SK-N-SH (cell line): ENCODE measurements at regions not wholly inside any gene's neighbourhood (a gene's known extent, or its start where the extent isn't known, plus 50 kb on each side); places are given as distances from the start of the nearest gene placed in this dataset.

Source experiments
- CTCF ChIA-PET: fragments of 300-600, 350-600 bp; formaldehyde crosslinking; extraction: SDS; loops from one replicate; lab custom pipeline; 2021; lab: Yijun Ruan, JAX
- POLR2A ChIA-PET: fragments of 350-600 bp; sonication (Branson Sonifier 250); formaldehyde crosslinking; extraction: SDS; loops from one replicate; lab custom pipeline; 2020; ENCODE audit warnings: antibody characterized with exemption, inconsistent platforms; lab: Yijun Ruan, JAX
- DNase-seq: peaks from one replicate; pipeline ENCODE4 v3.0.0; 2012
- H2AFZ ChIP-seq: fragments of 200-600 bp; sonication (generic); 2 replicates; pipeline ENCODE4 v1.8.1; 2016; ENCODE audit warnings: antibody characterized with exemption, mild to moderate bottlenecking, low read depth
- H3F3A ChIP-seq: fragments of 200-600 bp; sonication (generic); replicated peaks from 2 replicates; pipeline ENCODE3; 2016; ENCODE audit warnings: antibody characterized with exemption, mild to moderate bottlenecking; ENCODE audit not compliant: insufficient read depth
- H3K27ac ChIP-seq, 2 experiments: fragments of 200-500 bp in 1 of 2; fragments of 200-600 bp in 1 of 2; sonication (Bioruptor generic) in 1 of 2; sonication (generic), shearing (Covaris generic) in 1 of 2; 2 replicates each; pipeline versions ENCODE4 v1.5.1 to v1.6.1; 2014 to 2016; ENCODE audit warnings: low read depth in 2 of 2, inconsistent platforms in 1 of 2, low read length in 1 of 2, mild to moderate bottlenecking in 1 of 2, mixed read lengths in 1 of 2
- H3K27me3 ChIP-seq: fragments of 200-600 bp; sonication (generic), shearing (Covaris generic); 2 replicates; pipeline ENCODE4 v1.6.1; 2016; ENCODE audit warnings: mixed run types; ENCODE audit not compliant: insufficient read depth
- H3K36me3 ChIP-seq, 2 experiments: fragments of 200-500 bp in 1 of 2; fragments of 200-600 bp in 1 of 2; sonication (Bioruptor generic) in 1 of 2; sonication (generic) in 1 of 2; replicated peaks in 1 of 2; 2 replicates each; pipeline versions ENCODE3 to v1.5.1; 2014 to 2016; ENCODE audit warnings: low read length in 1 of 2, mild to moderate bottlenecking in 1 of 2; ENCODE audit not compliant: insufficient read depth in 2 of 2, control insufficient read depth in 1 of 2
- H3K4me1 ChIP-seq, 2 experiments: fragments of 200-500 bp in 1 of 2; fragments of 200-600 bp in 1 of 2; sonication (Bioruptor generic) in 1 of 2; sonication (generic), shearing (Covaris generic) in 1 of 2; 2 replicates each; pipeline versions ENCODE4 v1.5.1 to v1.6.1; 2014 to 2016; ENCODE audit warnings: low read depth in 1 of 2, low read length in 1 of 2, mixed run types in 1 of 2; ENCODE audit not compliant: insufficient read depth in 2 of 2, control insufficient read depth in 1 of 2
- H3K4me2 ChIP-seq: fragments of 200-600 bp; sonication (generic), shearing (Covaris generic); 2 replicates; pipeline ENCODE4 v1.6.1; 2017; ENCODE audit warnings: mixed run types
- H3K4me3 ChIP-seq, 2 experiments: fragments of 200-500 bp in 1 of 2; fragments of 200-600 bp in 1 of 2; sonication (Bioruptor generic) in 1 of 2; sonication (generic), shearing (Covaris generic) in 1 of 2; 2 replicates each; pipeline versions ENCODE4 v1.5.1 to v1.8.1; 2014 to 2016; ENCODE audit warnings: low read depth in 2 of 2, inconsistent platforms in 1 of 2, low read length in 1 of 2, mild to moderate bottlenecking in 1 of 2, mixed read lengths in 1 of 2, moderate library complexity in 1 of 2
- H3K79me2 ChIP-seq: fragments of 200-600 bp; sonication (generic); 2 replicates; pipeline ENCODE4 v1.8.1; 2017; ENCODE audit warnings: mild to moderate bottlenecking; ENCODE audit not compliant: insufficient read depth
- H3K9ac ChIP-seq: fragments of 200-600 bp; sonication (generic); 2 replicates; pipeline ENCODE4 v1.6.1; 2017; ENCODE audit warnings: mixed run types
- H3K9me2 ChIP-seq: fragments of 200-600 bp; sonication (generic); 2 replicates; pipeline ENCODE4 v1.6.1; 2017; ENCODE audit warnings: mixed run types
- H3K9me3 ChIP-seq: fragments of 200-600 bp; sonication (generic); 2 replicates; pipeline ENCODE4 v1.6.1; 2017; ENCODE audit warnings: mixed run types, mild to moderate bottlenecking, moderate library complexity
- H4K20me1 ChIP-seq: fragments of 200-600 bp; sonication (generic); 2 replicates; pipeline ENCODE4 v1.6.1; 2017; ENCODE audit warnings: mild to moderate bottlenecking, mixed run types; ENCODE audit not compliant: insufficient read depth
- CHD2 ChIP-seq: fragments of 150-350 bp; IDR thresholded peaks from 2 replicates; pipeline ENCODE4 v1.6.1; 2018; ENCODE audit warnings: low read length; ENCODE audit not compliant: partially characterized antibody
- FOSL2 ChIP-seq: IDR thresholded peaks from 2 replicates; pipeline ENCODE4 v1.4.0; 2012; ENCODE audit warnings: low read depth, mild to moderate bottlenecking, moderate library complexity, borderline replicate concordance
- FOXJ3 ChIP-seq: sonication (generic); formaldehyde crosslinking; IDR thresholded peaks from 2 replicates; pipeline ENCODE4 v1.5.1; 2020; ENCODE audit warnings: mild to moderate bottlenecking, missing genetic modification reagents
- GABPA ChIP-seq: IDR thresholded peaks from 2 replicates; pipeline ENCODE4 v1.4.0; 2012; ENCODE audit warnings: low read depth, mild to moderate bottlenecking
- GATA2 ChIP-seq: sonication (generic); formaldehyde crosslinking; IDR thresholded peaks from 2 replicates; pipeline ENCODE4 v1.5.0; 2020; ENCODE audit warnings: mild to moderate bottlenecking, missing genetic modification reagents
- MXI1 ChIP-seq: IDR thresholded peaks from 2 replicates; pipeline ENCODE4 v1.6.1; 2012; ENCODE audit warnings: mild to moderate bottlenecking, low read depth, low read length, improper control_type of control experiment
- NFIC ChIP-seq: IDR thresholded peaks from 2 replicates; pipeline ENCODE4 v1.4.0; 2012; ENCODE audit warnings: borderline replicate concordance
- NRF1 ChIP-seq: IDR thresholded peaks from 2 replicates; pipeline ENCODE4 v1.6.1; 2012; ENCODE audit warnings: low read depth, mild to moderate bottlenecking, low read length
- POLR2AphosphoS5 ChIP-seq: IDR thresholded peaks from 2 replicates; pipeline ENCODE4 v1.6.1; 2012; ENCODE audit warnings: low read depth, low read length
- RAD21 ChIP-seq: IDR thresholded peaks from 2 replicates; pipeline ENCODE4 v1.6.1; 2012; ENCODE audit warnings: mild to moderate bottlenecking, low read length
- RFX5 ChIP-seq: IDR thresholded peaks from 2 replicates; pipeline ENCODE4 v1.6.1; 2012; ENCODE audit warnings: mild to moderate bottlenecking, improper control_type of control experiment, low read length
- RXRA ChIP-seq: IDR thresholded peaks from 2 replicates; pipeline ENCODE4 v1.4.0; 2012; ENCODE audit warnings: low read depth, mild to moderate bottlenecking, borderline replicate concordance
- SMC3 ChIP-seq: IDR thresholded peaks from 2 replicates; pipeline ENCODE4 v1.6.1; 2012; ENCODE audit warnings: low read depth, low read length, improper control_type of control experiment
- TCF12 ChIP-seq: IDR thresholded peaks from 2 replicates; pipeline ENCODE4 v1.4.0; 2012
- WGBS: methylation state at CpG from one replicate; pipeline ENCODE4 v1.1.6; 2017; ENCODE audit warnings: low lambda C conversion rate; 5-methylcytosine and 5-hydroxymethylcytosine counted together
- TF ChIP-seq, protein P1 (sequence below): IDR thresholded peaks from 2 replicates; pipeline ENCODE4 v1.4.0; 2012; ENCODE audit warnings: low read depth, borderline replicate concordance
- TF ChIP-seq, protein P2 (sequence below): IDR thresholded peaks from 2 replicates; pipeline ENCODE4 v1.6.1; 2012; ENCODE audit warnings: mild to moderate bottlenecking, low read depth, low read length, moderate library complexity
- TF ChIP-seq, protein P3 (sequence below): fragments of 150-350 bp; IDR thresholded peaks from 2 replicates; pipeline ENCODE4 v1.6.1; 2016; ENCODE audit warnings: mild to moderate bottlenecking, low read depth, low read length
- TF ChIP-seq, protein P4 (sequence below): fragments of 150-350 bp; IDR thresholded peaks from 2 replicates; pipeline ENCODE4 v1.6.1; 2017; ENCODE audit warnings: antibody characterized with exemption, low read length, low read depth, borderline replicate concordance
- TF ChIP-seq, protein P5 (sequence below): IDR thresholded peaks from 2 replicates; pipeline ENCODE4; 2012
- TF ChIP-seq, protein P6 (sequence below): IDR thresholded peaks from 2 replicates; pipeline ENCODE4 v1.4.0; 2012; ENCODE audit warnings: low read depth, borderline replicate concordance

DNA sequence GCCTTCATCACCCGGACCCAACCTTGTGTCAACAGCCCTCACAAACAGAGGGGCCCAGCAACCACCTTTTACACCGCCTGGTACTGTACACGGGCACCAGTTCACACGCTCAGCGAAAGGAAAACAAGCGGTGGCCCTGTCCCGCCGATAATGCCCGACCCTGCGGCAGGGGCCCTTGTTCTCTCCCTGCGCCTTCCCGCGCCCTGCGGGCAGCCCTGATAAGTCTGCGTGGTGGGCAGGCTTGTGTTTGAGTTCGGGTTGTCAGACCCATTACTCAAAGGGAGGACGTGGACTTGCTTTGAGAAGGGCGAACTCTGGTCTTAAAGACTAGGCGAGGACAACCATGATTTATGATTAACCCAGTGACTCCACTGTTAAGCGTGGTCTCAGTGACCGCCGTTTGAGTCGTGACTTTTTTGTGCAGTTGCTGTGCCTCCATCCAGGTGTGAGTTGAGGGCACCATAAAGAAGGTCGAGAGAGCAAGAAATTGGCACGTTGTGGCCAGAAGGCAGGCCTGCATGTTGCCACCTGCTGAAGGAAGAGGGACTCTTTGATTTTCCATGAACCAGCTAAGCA lies 167.4 kb upstream of the GATA6 start:
- no peak for DNase-seq
- no peak overlapping the region for H2AFZ ChIP-seq
- no peaks in the 10 kb centered on the region for H3K36me3 ChIP-seq
- TF ChIP-seq RXRA (no peak), RAD21 (no peak), CHD2 (no peak), FOXJ3 (CRISPR knock-in tag) (no peak), RFX5 (no peak), GATA2 (CRISPR knock-in tag) (no peak), GABPA (no peak), NRF1 (no peak), TCF12 (no peak), NFIC (no peak), MXI1 (no peak), POLR2AphosphoS5 (no peak), FOSL2 (no peak), SMC3 (no peak)
- TF ChIP-seq, protein P1, sequence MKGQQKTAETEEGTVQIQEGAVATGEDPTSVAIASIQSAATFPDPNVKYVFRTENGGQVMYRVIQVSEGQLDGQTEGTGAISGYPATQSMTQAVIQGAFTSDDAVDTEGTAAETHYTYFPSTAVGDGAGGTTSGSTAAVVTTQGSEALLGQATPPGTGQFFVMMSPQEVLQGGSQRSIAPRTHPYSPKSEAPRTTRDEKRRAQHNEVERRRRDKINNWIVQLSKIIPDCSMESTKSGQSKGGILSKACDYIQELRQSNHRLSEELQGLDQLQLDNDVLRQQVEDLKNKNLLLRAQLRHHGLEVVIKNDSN, result no peak
- TF ChIP-seq, protein P2, sequence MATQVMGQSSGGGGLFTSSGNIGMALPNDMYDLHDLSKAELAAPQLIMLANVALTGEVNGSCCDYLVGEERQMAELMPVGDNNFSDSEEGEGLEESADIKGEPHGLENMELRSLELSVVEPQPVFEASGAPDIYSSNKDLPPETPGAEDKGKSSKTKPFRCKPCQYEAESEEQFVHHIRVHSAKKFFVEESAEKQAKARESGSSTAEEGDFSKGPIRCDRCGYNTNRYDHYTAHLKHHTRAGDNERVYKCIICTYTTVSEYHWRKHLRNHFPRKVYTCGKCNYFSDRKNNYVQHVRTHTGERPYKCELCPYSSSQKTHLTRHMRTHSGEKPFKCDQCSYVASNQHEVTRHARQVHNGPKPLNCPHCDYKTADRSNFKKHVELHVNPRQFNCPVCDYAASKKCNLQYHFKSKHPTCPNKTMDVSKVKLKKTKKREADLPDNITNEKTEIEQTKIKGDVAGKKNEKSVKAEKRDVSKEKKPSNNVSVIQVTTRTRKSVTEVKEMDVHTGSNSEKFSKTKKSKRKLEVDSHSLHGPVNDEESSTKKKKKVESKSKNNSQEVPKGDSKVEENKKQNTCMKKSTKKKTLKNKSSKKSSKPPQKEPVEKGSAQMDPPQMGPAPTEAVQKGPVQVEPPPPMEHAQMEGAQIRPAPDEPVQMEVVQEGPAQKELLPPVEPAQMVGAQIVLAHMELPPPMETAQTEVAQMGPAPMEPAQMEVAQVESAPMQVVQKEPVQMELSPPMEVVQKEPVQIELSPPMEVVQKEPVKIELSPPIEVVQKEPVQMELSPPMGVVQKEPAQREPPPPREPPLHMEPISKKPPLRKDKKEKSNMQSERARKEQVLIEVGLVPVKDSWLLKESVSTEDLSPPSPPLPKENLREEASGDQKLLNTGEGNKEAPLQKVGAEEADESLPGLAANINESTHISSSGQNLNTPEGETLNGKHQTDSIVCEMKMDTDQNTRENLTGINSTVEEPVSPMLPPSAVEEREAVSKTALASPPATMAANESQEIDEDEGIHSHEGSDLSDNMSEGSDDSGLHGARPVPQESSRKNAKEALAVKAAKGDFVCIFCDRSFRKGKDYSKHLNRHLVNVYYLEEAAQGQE, result no peak
- TF ChIP-seq, protein P3, sequence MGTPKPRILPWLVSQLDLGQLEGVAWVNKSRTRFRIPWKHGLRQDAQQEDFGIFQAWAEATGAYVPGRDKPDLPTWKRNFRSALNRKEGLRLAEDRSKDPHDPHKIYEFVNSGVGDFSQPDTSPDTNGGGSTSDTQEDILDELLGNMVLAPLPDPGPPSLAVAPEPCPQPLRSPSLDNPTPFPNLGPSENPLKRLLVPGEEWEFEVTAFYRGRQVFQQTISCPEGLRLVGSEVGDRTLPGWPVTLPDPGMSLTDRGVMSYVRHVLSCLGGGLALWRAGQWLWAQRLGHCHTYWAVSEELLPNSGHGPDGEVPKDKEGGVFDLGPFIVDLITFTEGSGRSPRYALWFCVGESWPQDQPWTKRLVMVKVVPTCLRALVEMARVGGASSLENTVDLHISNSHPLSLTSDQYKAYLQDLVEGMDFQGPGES, result no peak
- TF ChIP-seq, protein P4, sequence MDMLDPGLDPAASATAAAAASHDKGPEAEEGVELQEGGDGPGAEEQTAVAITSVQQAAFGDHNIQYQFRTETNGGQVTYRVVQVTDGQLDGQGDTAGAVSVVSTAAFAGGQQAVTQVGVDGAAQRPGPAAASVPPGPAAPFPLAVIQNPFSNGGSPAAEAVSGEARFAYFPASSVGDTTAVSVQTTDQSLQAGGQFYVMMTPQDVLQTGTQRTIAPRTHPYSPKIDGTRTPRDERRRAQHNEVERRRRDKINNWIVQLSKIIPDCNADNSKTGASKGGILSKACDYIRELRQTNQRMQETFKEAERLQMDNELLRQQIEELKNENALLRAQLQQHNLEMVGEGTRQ, result no peak
- TF ChIP-seq, protein P5, sequence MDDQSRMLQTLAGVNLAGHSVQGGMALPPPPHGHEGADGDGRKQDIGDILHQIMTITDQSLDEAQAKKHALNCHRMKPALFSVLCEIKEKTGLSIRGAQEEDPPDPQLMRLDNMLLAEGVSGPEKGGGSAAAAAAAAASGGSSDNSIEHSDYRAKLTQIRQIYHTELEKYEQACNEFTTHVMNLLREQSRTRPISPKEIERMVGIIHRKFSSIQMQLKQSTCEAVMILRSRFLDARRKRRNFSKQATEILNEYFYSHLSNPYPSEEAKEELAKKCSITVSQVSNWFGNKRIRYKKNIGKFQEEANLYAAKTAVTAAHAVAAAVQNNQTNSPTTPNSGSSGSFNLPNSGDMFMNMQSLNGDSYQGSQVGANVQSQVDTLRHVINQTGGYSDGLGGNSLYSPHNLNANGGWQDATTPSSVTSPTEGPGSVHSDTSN, result no peak
- TF ChIP-seq, protein P6, sequence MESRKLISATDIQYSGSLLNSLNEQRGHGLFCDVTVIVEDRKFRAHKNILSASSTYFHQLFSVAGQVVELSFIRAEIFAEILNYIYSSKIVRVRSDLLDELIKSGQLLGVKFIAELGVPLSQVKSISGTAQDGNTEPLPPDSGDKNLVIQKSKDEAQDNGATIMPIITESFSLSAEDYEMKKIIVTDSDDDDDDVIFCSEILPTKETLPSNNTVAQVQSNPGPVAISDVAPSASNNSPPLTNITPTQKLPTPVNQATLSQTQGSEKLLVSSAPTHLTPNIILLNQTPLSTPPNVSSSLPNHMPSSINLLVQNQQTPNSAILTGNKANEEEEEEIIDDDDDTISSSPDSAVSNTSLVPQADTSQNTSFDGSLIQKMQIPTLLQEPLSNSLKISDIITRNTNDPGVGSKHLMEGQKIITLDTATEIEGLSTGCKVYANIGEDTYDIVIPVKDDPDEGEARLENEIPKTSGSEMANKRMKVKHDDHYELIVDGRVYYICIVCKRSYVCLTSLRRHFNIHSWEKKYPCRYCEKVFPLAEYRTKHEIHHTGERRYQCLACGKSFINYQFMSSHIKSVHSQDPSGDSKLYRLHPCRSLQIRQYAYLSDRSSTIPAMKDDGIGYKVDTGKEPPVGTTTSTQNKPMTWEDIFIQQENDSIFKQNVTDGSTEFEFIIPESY, result no peak
- peaks cover 12% of the 10 kb centered on the region; the same call in 1 of the 2 replicates for H3K27me3 ChIP-seq
- H3K4me1 ChIP-seq, result no peaks in the 10 kb centered on the region
- no peaks in the 10 kb centered on the region for H3K9me2 ChIP-seq
- H3K4me3 ChIP-seq, result no peak overlapping the region
- no peaks in the 10 kb centered on the region for H4K20me1 ChIP-seq
- H3K4me2 ChIP-seq, result no peak overlapping the region
- ChIA-PET CTCF (no interaction called here), POLR2A (no interaction called here)
- H3K79me2 ChIP-seq, result no peaks in the 10 kb centered on the region
- no peak overlapping the region for H3K27ac ChIP-seq
- no peaks in the 10 kb centered on the region for H3F3A ChIP-seq
- H3K9me3 ChIP-seq, result no peaks in the 10 kb centered on the region
- H3K9ac ChIP-seq, result no peak overlapping the region
- 49% methylated on average over 25 of the region's 25 CpGs for WGBS
